ENCODE measurements at regions not wholly inside any gene's neighbourhood (a gene's known extent, or its start where the extent isn't known, plus 50 kb on each side); places are given as distances from the start of the nearest gene placed in this dataset.

DNA sequence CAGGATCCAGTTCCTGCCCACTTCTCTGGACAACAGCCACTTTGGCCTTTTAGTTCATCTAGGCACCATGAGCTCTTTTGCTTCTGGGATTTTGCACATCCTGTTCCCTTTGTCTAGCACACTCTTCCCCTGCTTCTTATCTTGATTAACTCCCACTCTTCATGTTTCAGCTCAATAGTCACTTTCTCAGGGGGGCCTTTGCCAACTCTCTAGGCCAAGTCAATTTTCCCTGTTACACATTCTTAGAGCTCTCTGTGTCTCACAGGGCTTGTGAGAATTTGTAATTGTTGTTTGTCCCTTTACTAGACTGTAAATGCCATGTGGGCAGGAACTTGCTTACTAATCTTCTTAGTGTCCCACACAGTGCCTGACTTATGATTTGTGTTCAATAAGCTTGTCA lies 58.1 kb upstream of the EPB41L1 start:
- TF ChIP-seq POLR2A (IDR thresholded peaks at IDR 0.05) = no peak
- TF ChIP-seq, protein P1, sequence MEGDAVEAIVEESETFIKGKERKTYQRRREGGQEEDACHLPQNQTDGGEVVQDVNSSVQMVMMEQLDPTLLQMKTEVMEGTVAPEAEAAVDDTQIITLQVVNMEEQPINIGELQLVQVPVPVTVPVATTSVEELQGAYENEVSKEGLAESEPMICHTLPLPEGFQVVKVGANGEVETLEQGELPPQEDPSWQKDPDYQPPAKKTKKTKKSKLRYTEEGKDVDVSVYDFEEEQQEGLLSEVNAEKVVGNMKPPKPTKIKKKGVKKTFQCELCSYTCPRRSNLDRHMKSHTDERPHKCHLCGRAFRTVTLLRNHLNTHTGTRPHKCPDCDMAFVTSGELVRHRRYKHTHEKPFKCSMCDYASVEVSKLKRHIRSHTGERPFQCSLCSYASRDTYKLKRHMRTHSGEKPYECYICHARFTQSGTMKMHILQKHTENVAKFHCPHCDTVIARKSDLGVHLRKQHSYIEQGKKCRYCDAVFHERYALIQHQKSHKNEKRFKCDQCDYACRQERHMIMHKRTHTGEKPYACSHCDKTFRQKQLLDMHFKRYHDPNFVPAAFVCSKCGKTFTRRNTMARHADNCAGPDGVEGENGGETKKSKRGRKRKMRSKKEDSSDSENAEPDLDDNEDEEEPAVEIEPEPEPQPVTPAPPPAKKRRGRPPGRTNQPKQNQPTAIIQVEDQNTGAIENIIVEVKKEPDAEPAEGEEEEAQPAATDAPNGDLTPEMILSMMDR (IDR thresholded peaks at IDR 0.05) = no peak
